IMR-90 (cell line): ENCODE measurements at regions not wholly inside any gene's neighbourhood (a gene's known extent, or its start where the extent isn't known, plus 50 kb on each side); places are given as distances from the start of the nearest gene placed in this dataset.

Experiments used
- MAFK ChIP-seq: IDR thresholded peaks from 2 replicates; pipeline ENCODE4 v1.6.1; 2012; ENCODE audit warnings: low read depth, low read length, improper control_type of control experiment
- POLR2A ChIP-seq: IDR thresholded peaks from 2 replicates; pipeline ENCODE4 v1.6.1; 2012; ENCODE audit warnings: mild to moderate bottlenecking, low read depth, low read length
- RAD21 ChIP-seq: IDR thresholded peaks from 2 replicates; pipeline ENCODE4 v1.6.1; 2012; ENCODE audit warnings: low read length, improper control_type of control experiment
- RCOR1 ChIP-seq: IDR thresholded peaks from 2 replicates; pipeline ENCODE4 v1.6.1; 2012; ENCODE audit warnings: mild to moderate bottlenecking, low read length, improper control_type of control experiment; ENCODE audit not compliant: insufficient replicate concordance
- TF ChIP-seq, protein P1 (sequence below): conservative IDR thresholded peaks from 2 replicates; pipeline ENCODE4 v1.5.1; 2012; ENCODE audit warnings: mild to moderate bottlenecking, low read depth, low read length, improper control_type of control experiment

DNA sequence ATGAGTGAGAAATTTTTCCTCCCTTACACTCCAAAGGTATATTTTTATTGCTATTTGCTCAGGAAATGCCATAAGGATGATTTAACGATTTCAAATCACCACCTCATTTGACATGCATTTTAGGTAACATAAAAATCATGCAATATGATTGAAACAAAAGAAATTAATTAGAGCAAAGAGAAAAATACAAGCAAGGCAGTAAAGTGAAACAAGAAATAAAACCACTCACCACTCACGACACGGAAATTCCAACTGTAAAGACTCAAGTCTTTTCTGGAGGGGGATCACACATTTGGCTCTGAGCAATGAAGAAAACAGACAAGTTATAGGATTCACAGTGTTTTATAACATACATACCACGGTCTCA, 86.8 kb upstream of the ARHGAP29 start:
- TF ChIP-seq, protein P1, sequence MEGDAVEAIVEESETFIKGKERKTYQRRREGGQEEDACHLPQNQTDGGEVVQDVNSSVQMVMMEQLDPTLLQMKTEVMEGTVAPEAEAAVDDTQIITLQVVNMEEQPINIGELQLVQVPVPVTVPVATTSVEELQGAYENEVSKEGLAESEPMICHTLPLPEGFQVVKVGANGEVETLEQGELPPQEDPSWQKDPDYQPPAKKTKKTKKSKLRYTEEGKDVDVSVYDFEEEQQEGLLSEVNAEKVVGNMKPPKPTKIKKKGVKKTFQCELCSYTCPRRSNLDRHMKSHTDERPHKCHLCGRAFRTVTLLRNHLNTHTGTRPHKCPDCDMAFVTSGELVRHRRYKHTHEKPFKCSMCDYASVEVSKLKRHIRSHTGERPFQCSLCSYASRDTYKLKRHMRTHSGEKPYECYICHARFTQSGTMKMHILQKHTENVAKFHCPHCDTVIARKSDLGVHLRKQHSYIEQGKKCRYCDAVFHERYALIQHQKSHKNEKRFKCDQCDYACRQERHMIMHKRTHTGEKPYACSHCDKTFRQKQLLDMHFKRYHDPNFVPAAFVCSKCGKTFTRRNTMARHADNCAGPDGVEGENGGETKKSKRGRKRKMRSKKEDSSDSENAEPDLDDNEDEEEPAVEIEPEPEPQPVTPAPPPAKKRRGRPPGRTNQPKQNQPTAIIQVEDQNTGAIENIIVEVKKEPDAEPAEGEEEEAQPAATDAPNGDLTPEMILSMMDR: no peak
- TF ChIP-seq RAD21 (no peak), POLR2A (no peak), MAFK (no peak), RCOR1 (no peak)
